Endothelial cell of umbilical vein (primary cell): ENCODE measurements at regions not wholly inside any gene's neighbourhood (a gene's known extent, or its start where the extent isn't known, plus 50 kb on each side); places are given as distances from the start of the nearest gene placed in this dataset.

ENCODE experiments used
- BruUV-seq: library from RNA; stranded (reverse); fragments of 400-500 nt; replicated peaks from 2 replicates; lab custom pipeline; 2021; lab: Mats Ljungman, UMichigan
- CTCF ChIA-PET: fragments of 300-600, 350-600 bp; sonication (Branson Sonifier 250); formaldehyde crosslinking; loops from one replicate; lab custom pipeline; 2021; ENCODE audit warnings: antibody characterized with exemption, inconsistent platforms; lab: Charles Lee
- POLR2A ChIA-PET: fragments of 300-600, 350-600 bp; sonication (Branson Sonifier 250); formaldehyde crosslinking; loops from one replicate; lab custom pipeline; 2021; ENCODE audit warnings: antibody characterized with exemption, inconsistent platforms; lab: Charles Lee
- DNase-seq: peaks from one replicate; pipeline ENCODE4 v3.0.0-alpha.2; 2011; ENCODE audit warnings: low read depth, low spot score
- FAIRE-seq: peaks from 2 replicates; lab custom pipeline; 2011; peaks lifted over from hg19 to GRCh38; lab: Jason Lieb, UNC
- H2AFZ ChIP-seq: 2 replicates; pipeline ENCODE4 v1.6.0; 2012; ENCODE audit warnings: low read depth, low read length, control low read depth, inconsistent platforms
- H3K27ac ChIP-seq: 2 replicates; pipeline ENCODE4 v1.5.1; 2011; ENCODE audit warnings: low read depth, mild to moderate bottlenecking, control low read depth, low read length, moderate library complexity; ENCODE audit not compliant: insufficient read depth
- H3K27me3 ChIP-seq, 2 experiments: 2 replicates each; pipeline versions ENCODE4 v1.6.0 to v1.6.1; 2011; ENCODE audit warnings: low read length in 2 of 2, mixed read lengths in 1 of 2; ENCODE audit not compliant: control insufficient read depth in 2 of 2, insufficient read depth in 2 of 2
- H3K36me3 ChIP-seq, 2 experiments: 2 replicates in 1 of 2; 3 replicates in 1 of 2; pipeline ENCODE4 v1.5.1; 2011; ENCODE audit warnings: low read length in 2 of 2, mild to moderate bottlenecking in 1 of 2, moderate library complexity in 1 of 2; ENCODE audit not compliant: control insufficient read depth in 2 of 2, insufficient read depth in 2 of 2; ENCODE audit errors: extremely low read depth in 1 of 2
- H3K4me1 ChIP-seq: 3 replicates; pipeline ENCODE4 v1.5.1; 2011; ENCODE audit warnings: mild to moderate bottlenecking, low read length; ENCODE audit not compliant: control insufficient read depth, insufficient read depth; ENCODE audit errors: extremely low read depth
- H3K4me2 ChIP-seq: 2 replicates; pipeline ENCODE4 v1.6.1; 2011; ENCODE audit warnings: low read length, control low read depth, mixed read lengths; ENCODE audit not compliant: insufficient read depth
- H3K4me3 ChIP-seq, 3 experiments: fragments of 200-600 bp in 1 of 3; sonication (generic), shearing (Covaris generic) in 1 of 3; replicated peaks in 1 of 3; 2 replicates each; pipeline ENCODE4 v1.5.1; 2011 to 2016; ENCODE audit warnings: control low read depth in 3 of 3, low read length in 3 of 3, mild to moderate bottlenecking in 2 of 3, inconsistent platforms in 1 of 3, low read depth in 1 of 3, moderate library complexity in 1 of 3; ENCODE audit not compliant: insufficient read depth in 1 of 3
- H3K79me2 ChIP-seq: 2 replicates; pipeline ENCODE4 v1.6.0; 2012; ENCODE audit warnings: low read length, inconsistent platforms; ENCODE audit not compliant: control insufficient read depth, insufficient read depth
- H3K9ac ChIP-seq: replicated peaks from 2 replicates; pipeline ENCODE3; 2011; ENCODE audit warnings: low read length, control low read depth; ENCODE audit not compliant: insufficient read depth; ENCODE audit errors: extremely low read depth
- H3K9me1 ChIP-seq: replicated peaks from 3 replicates; pipeline ENCODE4 v1.6.0; 2011; ENCODE audit warnings: mild to moderate bottlenecking, low read length; ENCODE audit not compliant: control insufficient read depth, insufficient read depth; ENCODE audit errors: extremely low read depth
- H3K9me3 ChIP-seq: replicated peaks from 2 replicates; pipeline ENCODE4 v1.5.1; 2012; ENCODE audit warnings: low read length, inconsistent platforms; ENCODE audit not compliant: control insufficient read depth, insufficient read depth
- H4K20me1 ChIP-seq: replicated peaks from 2 replicates; pipeline ENCODE3; 2011; ENCODE audit warnings: mild to moderate bottlenecking, low read length; ENCODE audit not compliant: control insufficient read depth, insufficient read depth; ENCODE audit errors: extremely low read depth
- CTCF ChIP-seq, 2 donors: IDR thresholded peaks; 1 replicate in 1 of 2; 2 replicates in 1 of 2; pipeline ENCODE4 v1.5.1; 2011; ENCODE audit warnings: low read length in 2 of 2, mild to moderate bottlenecking in 2 of 2, moderate library complexity in 2 of 2, control low read depth in 1 of 2, inconsistent platforms in 1 of 2, low read depth in 1 of 2; ENCODE audit not compliant: insufficient read depth in 1 of 2; ENCODE audit errors: extremely low read depth in 1 of 2
- EZH2 ChIP-seq: IDR thresholded peaks from 2 replicates; pipeline ENCODE4 v1.6.1; 2012; ENCODE audit warnings: borderline replicate concordance, low read depth, mild to moderate bottlenecking, moderate library complexity, low read length, inconsistent platforms; ENCODE audit not compliant: severe bottlenecking
- FOS ChIP-seq: IDR thresholded peaks from 2 replicates; pipeline ENCODE4 v1.6.1; 2011; ENCODE audit warnings: mild to moderate bottlenecking, low read length, moderate library complexity, borderline replicate concordance; ENCODE audit not compliant: insufficient read depth
- GATA2 ChIP-seq: IDR thresholded peaks from 2 replicates; pipeline ENCODE4 v1.7.0; 2011; ENCODE audit warnings: low read depth, mild to moderate bottlenecking, moderate library complexity, mixed read lengths, low read length; ENCODE audit not compliant: insufficient read length, insufficient read depth
- JUN ChIP-seq: IDR thresholded peaks from 2 replicates; pipeline ENCODE4 v1.6.1; 2011; ENCODE audit warnings: borderline replicate concordance, low read depth; ENCODE audit not compliant: insufficient read length, insufficient read depth
- MYC ChIP-seq: IDR thresholded peaks from one replicate; pipeline ENCODE4 v1.6.1; 2011; ENCODE audit warnings: mild to moderate bottlenecking, low read depth, low read length
- POLR2A ChIP-seq: IDR thresholded peaks from 2 replicates; pipeline ENCODE4 v1.6.1; 2012; ENCODE audit warnings: low read depth, mild to moderate bottlenecking, control low read depth, low read length
- POLR2AphosphoS5 ChIP-seq: IDR thresholded peaks from 2 replicates; pipeline ENCODE4 v1.6.1; 2012; ENCODE audit warnings: low read depth, mild to moderate bottlenecking, control low read depth, low read length, moderate library complexity; ENCODE audit not compliant: insufficient read depth
- dilution Hi-C: fragments of 300-500 bp; cut with MboI; formaldehyde crosslinking; loops from one replicate; pipeline ENCODE4 v1.15.0; 2019; ENCODE audit warnings: low sequenced_read_pairs; ENCODE audit not compliant: extremely low pct_ligation_motif_present
- intact Hi-C: fragments of 100-400 bp; cut with micrococcal nuclease; formaldehyde crosslinking; loops from one replicate; pipeline ENCODE4 v1.10.0; 2022
- TF ChIP-seq, protein P1 (sequence below): IDR thresholded peaks from 2 replicates; pipeline ENCODE4 v1.6.1; 2011; ENCODE audit not compliant: insufficient read depth, insufficient read length

DNA sequence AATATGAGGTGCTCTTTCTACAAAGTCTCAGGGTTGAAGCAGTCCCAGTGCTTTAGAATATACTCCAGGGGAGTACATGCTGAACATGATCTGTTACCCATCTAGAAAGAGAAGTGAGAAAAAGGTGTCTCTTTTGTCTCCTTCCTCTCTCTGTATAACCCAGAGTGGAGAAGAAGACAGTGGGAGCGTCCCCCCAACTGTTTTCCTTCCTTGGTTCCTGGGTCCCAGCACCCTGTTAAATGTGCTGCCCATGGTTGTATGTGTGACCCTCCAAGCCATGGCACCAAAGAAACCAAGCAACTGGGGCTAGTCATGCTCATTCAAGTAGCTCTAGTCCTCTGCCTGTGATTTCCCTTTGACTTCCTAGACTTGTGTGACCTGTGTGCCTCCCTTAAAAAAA, 683.7 kb downstream of the TBL1XR1 start:
- no peaks in the 10 kb centered on the region for H3K27me3 ChIP-seq
- no peaks in the 10 kb centered on the region for H3K9me3 ChIP-seq
- no peak overlapping the region for H3K9ac ChIP-seq
- H3K79me2 ChIP-seq, result no peaks in the 10 kb centered on the region
- no peaks in the 10 kb centered on the region for H3K36me3 ChIP-seq
- BruUV-seq, result no TSS peak
- no peak overlapping the region for H3K27ac ChIP-seq
- H2AFZ ChIP-seq, result no peak overlapping the region
- no peak overlapping the region for H3K4me3 ChIP-seq
- ChIA-PET CTCF (interaction anchor here (1.5 to 3.2 kb wide), 3 partner anchors 151 to 1871 kb away, joined by 18 to 34 read pairs (median 21); no protein-coding TSS in a partner anchor), POLR2A (no interaction called here)
- no peaks in the 10 kb centered on the region for H3K4me1 ChIP-seq
- TF ChIP-seq CTCF (IDR thresholded peaks at IDR 0.05; ENCODE audit: extremely low read depth in 1 of 2, insufficient read depth in 1 of 2, low read depth in 1 of 2, low read length in 2 of 2), result no peak
- no peak for TF ChIP-seq MYC
- FAIRE-seq, result no peak
- dilution Hi-C loops (no loop called here), intact Hi-C loops (loop anchor here (1.0 to 10.0 kb wide), 5 partner anchors 151 to 1872 kb away; no protein-coding TSS in a partner anchor)
- H3K9me1 ChIP-seq, result no peaks in the 10 kb centered on the region
- no peak for DNase-seq
- no peaks in the 10 kb centered on the region for H4K20me1 ChIP-seq
- no peak overlapping the region for H3K4me2 ChIP-seq

- Histone ChIP-seq H4K20me1 (no peaks in the 10 kb centered on the region), H3K9me3 (no peaks in the 10 kb centered on the region), H3K4me1 (no peaks in the 10 kb centered on the region), H2AFZ (no peak overlapping the region), H3K27me3 (no peaks in the 10 kb centered on the region), H3K79me2 (no peaks in the 10 kb centered on the region), H3K9me1 (no peaks in the 10 kb centered on the region), H3K27ac (no peak overlapping the region), H3K9ac (no peak overlapping the region), H3K4me3 (no peak overlapping the region), H3K36me3 (no peaks in the 10 kb centered on the region), H3K4me2 (no peak overlapping the region)
- intact Hi-C loops, result loop anchor here (10.0 kb wide), 1 partner anchor 843 kb away; no protein-coding TSS in a partner anchor
- ChIA-PET POLR2A (no interaction called here), CTCF (interaction anchor here (0.8 to 1.0 kb wide), 2 partner anchors 152 to 302 kb away, joined by 3 read pairs; no protein-coding TSS in a partner anchor)
- dilution Hi-C loops, result no loop called here
- no TSS peak for BruUV-seq
- FAIRE-seq (no peak), DNase-seq (no peak)
- TF ChIP-seq EZH2 (no peak), MYC (no peak), FOS (no peak), POLR2A (no peak), JUN (no peak), GATA2 (no peak), CTCF (IDR thresholded peaks at IDR 0.05; ENCODE audit: extremely low read depth in 1 of 2, insufficient read depth in 1 of 2, low read depth in 1 of 2, low read length in 2 of 2) (no peak), POLR2AphosphoS5 (no peak)
- TF ChIP-seq, protein P1, sequence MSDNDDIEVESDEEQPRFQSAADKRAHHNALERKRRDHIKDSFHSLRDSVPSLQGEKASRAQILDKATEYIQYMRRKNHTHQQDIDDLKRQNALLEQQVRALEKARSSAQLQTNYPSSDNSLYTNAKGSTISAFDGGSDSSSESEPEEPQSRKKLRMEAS, result no peak
These were observed 685.2 kb downstream of the TBL1XR1 start for GRCh38 chr3:176512037-176512436.
